Activated effector memory CD4-positive, alpha-beta T cell treated with Interleukin-2 at 50 U/mL for 16 hours (primary cell): ENCODE measurements at regions not wholly inside any gene's neighbourhood (a gene's known extent, or its start where the extent isn't known, plus 50 kb on each side); places are given as distances from the start of the nearest gene placed in this dataset.
"Not testable (repeated sequence)": the region's sequence is repeated elsewhere in the genome, so short reads cannot be mapped to it uniquely, and the experiment has no call there.

Experiments
- DNase-seq: peaks from one replicate; pipeline ENCODE4 v3.0.0-alpha.2; 2020

DNA sequence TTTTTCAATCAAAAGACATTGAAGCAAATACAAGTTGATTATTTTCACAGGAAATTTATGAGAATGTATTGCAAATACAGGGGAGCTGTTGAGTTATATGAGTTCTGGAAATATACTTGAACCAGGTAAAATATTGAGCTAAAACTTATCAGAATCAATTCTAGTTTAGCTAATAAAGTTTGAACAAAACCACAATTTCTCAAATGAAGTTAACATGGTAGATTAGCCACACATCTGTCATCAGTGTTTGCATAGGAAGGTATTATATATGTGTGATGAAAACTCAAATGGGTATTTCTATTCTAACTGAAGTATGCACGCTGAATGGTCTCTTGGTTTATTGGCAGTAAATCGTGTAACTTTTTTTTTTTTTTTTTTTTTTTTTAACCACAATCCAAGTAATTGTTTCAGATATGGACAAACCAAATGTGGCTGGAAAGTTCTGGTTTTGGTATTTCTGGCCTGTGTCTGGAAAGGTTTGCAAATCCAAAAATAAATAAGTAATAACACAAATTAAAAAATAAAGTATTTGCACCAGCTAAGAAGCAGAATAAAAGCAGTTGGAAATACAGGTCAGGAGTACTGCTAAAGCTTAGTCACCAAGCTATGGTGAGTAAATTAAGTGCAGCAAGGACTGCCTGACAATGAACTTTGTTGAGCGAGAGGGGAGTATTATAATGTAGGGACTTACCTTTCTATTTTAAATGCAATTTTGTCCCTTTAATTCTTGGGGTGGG is 479.1 kb upstream of the FANCL start:
- no peak for DNase-seq

DNA sequence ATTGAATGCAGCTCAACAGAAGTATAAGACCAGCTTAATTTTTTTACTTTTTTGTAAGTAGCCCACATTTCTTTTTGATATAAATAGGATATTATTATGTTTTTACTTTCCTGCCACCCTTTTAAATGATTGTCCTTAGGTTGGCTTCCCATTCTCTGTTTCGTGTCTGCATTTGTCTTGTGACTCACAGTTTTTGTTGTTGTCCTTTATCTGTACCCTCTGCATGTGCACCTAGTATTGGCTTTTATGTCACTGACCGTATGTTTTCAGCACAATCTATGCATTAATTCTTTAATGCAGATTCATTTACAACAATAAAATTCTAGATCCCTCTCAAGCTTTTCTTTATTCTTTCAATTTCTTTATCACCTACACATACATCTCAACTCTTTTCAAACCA is 474.2 kb upstream of the FANCL start:
- DNase-seq: no peak

DNA sequence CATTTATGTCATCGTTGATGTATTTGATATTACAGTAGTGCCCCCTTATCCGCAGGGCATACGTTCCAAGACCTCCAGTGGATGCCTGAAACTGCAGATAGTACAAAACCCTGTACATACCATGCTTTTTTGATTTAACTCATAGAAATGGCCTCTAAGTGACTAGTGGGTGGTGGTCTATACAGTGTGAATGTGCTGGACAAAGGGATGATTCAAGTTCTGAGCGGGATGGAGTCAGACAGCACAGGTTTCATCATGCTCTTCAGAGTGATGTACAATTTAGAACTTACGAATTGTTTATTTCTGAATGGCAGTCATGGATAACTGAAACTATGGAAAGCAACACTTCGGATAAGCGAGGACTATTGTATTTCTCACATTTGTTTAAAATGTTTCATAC is 473.1 kb upstream of the FANCL start:
- no peak for DNase-seq

DNA sequence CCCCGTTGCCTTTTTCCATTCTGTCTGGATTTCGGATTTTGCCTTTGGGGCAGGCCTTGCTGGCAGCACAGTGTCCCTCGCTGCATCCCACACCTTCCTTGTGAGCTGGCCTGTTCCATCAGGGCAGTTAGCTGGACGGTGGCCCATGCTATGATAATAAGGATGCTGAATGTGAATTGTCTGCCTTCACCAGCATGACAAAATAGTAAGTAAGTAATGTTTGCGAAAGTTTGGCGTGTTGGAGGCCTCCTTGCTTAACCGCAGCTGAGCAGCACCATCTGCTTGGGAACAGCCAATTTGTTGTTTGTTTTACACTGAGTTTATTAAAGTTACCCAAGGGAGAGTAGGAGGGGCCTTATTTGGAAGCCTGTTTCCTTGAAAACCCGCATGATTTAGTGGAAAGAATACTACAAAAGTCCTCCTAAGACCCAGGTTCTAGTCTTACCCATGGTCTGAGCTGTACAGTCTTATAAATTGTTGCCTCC is 469.7 kb upstream of the FANCL start:
- no peak for DNase-seq

DNA sequence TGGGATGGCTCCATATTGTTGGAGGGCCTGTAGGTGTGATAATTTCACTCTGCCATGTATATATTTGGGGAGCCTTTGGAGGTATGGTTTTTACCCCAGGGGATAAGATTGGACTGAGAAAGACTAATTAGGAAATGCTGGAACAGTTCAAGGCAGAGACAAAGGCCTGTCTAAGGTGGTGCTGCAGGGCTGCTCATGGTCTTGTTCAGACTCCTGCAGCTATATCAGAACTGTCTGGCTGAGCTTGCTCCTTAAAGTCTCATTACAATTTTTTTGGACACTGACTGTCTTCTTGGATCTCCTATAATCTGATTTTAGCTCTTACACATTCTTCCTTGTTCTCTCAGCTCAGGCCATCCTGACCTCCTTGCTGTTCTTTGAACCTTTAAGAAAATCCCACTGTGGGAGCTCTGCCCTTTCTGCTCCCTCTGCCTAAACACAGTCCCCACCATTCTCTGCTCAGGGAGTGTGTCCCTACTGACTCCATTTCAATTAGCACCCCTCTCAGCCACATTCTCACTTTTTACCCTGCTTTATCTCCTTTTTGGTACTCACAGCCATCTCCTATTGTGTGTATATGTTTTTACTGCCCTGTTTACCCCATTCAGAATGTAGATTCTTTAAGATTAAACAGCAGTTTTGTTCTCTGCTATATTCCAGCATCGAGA is 468.7 kb upstream of the FANCL start:
- no peak for DNase-seq

DNA sequence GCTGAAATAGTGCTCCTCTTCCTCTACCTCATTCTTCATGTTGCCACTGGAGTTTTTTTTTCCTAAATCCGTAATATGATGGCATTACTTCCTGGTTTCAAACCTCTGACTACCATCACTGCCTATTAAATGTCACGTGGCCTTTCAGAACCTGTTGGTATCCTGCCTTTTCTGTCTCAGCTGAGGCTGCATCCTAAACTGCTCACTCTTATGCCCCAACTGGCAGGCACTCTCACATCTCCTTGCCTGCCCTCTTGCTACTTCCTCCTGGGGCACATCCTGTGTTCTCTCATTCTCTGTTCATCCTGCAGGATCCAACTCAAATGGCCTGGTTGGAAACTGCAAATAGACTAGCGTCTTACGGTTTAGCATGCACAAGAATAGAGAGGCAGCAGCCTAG is 468.1 kb upstream of the FANCL start:
- no peak for DNase-seq

DNA sequence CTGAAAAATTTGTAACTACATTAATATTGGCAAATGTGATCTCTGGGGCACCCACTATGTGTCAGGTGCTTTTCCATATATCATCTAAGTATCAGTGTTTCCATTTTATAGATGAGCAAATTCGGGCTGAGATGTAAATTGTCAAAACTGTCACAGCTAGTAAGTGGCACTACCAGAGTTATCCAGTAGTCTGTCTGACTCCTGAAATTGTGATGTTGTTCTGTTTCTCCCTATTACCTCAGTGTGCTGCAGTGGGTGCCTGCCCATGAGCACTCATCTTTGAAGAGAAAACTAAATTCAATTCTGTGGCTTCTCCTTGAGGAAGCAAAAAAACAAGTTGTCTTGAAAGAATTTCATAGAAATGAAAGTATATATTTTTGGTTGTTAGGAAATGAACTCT is 467.4 kb upstream of the FANCL start:
- DNase-seq: no peak

DNA sequence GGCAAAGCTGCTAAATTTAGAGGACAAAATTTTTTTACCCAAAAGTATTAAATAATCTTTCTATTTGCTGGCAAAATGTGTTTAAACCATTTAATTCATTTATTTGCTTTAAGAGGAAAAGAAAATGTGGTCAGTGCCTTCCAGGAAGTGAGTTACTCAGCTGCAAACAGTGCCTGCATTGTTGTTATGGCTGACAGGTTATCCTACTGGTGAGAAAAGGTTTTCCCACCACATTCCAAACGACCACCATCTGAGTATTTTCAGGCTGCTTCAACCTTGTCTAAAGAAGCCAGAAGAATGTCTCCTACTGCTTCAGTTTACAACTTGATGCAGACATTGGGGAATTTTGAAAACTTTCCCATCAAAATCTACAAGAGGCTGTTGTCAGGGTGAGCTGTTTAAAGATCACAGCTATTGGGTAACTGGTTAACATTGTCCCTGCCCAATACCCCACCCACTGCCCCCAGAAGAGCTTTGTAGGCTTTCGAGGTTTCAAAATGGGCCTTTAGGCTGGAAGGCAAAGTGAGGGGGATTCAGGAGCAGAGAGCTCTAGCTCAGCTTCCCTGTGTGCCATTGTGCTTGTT is 461.3 kb upstream of the FANCL start:
- DNase-seq: no peak

DNA sequence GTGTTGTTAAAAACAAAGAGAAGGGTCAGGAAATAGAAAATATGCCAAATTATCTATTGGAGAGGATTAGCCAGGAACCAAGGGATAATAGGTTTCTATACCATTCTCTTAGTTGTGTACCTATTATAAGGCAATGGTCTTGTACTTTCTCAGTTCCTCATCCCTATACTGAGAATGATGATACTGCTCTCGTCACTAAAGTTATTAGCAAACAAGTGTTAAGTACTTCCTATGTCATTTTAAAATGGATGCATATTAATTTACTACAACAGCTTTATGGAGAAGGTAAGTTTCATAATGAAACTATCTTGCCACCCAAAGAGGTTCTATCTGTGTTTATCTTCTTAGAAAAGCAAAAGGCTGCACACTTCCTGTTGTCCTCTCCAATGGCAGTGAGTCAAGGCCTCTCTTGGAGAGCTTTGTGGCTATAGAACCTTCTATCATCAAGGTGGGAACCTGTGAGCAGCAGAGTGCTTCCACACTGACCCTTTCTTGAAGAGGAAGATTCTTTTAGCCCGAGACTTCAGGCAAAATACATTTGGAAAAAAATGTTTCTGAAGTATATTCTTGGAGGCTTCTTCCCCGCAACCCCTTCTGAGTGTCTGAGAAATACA is 460.7 kb upstream of the FANCL start:
- DNase-seq: no peak

DNA sequence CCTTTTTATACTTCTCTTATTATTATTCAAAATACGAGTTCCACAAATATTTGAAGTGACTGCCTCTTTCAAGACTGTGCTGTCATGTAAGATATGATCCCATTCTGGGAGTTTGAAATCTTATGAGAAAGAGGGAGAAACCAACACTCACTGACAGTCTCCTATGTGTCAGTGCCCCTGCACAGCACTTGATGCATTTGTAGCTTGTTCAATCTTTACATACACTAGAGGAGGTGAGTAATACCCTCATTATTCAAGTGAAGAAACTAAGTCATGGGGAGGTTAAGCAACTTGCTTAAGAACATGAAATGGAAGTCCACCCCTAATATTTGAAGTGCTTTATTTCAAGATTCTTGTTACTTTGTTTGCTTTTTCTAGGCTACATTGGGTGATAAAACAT is 459.5 kb upstream of the FANCL start:
- no peak for DNase-seq

DNA sequence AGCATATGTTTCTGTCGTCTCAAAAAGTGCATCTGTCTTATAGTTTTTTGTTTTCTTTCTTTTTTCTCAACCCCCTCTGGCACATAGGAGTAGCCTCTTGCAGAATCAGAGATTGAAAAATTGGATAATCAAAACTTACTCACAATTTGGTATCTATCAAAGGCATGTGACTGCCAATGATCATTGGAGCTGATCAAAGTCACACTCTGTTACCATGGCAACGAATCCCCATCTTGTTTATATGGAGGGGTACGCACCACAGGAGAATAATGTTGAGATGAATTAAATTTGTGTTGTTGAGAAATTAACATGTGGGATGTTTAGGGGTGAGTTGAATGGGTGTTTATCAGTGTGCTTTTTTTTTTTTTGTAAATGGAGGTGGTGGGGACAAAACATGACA is 458.3 kb upstream of the FANCL start:
- DNase-seq: no peak

DNA sequence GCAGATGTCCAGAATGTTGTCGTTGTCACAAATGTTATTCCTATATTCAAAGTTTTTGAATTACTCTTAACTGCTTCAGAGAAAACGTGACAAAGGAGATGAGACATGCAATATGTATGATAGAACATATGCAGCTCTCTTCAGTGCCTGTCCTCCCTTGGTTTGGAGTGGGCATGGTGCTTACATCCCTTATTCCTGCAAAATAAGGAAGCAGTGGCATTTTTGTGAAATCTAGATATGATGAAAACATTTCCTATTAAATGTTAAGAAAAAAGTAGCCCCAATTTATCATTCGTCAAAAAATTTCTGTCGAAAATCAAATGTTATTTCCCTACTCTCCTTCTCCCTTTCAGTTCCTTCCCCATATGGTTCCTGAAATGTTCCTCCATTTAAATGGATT is 457.5 kb upstream of the FANCL start:
- DNase-seq: no peak

DNA sequence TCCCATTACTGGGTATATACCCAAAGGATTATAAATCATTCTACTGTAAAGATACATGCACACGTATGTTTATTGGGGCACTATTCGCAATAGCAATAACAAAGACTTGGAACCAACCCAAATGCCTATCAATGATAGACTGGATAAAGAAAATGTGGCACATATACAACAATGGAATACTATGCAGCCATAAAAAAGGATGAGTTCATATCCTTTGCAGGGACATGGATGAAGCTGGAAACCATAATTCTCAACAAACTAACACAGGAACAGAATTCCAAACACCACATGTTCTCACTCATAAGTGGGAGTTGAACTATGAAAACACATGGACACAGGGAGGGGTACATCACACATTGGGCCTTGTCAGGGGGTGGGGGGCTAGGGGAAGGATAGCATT is 453.0 kb upstream of the FANCL start:
- not testable (repeated sequence) for DNase-seq

DNA sequence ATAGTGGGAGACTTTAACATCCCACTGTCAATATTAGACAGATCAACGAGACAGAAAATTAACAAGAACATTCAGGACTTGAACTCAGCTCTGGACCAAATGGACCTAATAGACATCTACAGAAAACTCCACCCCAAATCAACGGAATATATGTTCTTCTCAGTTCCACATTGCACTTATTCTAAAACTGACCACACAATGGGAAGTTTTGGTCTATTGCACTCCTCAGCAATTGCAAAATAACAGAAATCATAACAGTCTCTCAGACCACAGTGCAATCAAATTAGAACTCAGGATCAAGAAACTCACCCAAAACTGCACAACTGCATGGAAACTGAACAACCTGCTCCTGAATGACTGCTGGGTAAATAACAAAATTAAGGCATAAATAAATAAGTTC is 449.9 kb upstream of the FANCL start:
- not testable (repeated sequence) for DNase-seq

DNA sequence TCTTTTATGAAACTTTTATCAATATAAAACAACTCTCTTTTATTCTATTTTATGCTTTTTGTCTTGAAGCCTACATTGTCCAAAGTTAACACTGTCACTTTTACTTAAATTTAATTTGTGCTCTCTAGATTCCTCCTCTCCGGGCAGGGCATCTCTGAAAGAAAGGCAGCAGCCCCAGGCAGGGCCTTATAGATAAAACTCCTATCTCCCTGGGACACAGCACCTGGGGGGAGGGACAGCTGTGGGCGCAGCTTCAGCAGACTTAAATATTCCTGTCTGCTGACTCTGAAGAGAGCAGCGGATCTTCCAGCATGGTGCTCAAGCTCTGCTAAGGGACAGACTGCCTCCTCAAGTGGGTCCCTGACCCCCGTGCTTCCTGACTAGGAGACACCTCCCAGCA is 447.7 kb upstream of the FANCL start:
- no peak for DNase-seq

DNA sequence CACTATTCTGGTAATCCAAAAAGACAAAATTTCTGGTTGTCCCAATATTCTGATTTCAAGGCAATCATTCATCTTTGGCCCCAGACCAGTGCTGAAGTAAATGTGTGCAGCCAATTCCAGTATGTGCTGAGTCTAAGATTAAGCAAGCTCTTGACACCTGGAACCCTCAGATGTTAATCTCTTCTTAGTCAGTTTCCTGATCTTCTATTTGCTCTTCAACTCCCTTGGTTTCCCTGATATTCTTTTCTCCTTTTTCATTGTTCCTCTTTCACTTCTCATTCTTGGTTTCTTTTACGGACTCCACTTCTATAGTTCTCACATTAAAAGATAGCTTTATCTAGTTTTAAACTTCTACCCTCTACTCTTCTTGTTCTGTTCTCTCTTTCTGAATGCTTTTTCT is 445.7 kb upstream of the FANCL start:
- DNase-seq: no peak

DNA sequence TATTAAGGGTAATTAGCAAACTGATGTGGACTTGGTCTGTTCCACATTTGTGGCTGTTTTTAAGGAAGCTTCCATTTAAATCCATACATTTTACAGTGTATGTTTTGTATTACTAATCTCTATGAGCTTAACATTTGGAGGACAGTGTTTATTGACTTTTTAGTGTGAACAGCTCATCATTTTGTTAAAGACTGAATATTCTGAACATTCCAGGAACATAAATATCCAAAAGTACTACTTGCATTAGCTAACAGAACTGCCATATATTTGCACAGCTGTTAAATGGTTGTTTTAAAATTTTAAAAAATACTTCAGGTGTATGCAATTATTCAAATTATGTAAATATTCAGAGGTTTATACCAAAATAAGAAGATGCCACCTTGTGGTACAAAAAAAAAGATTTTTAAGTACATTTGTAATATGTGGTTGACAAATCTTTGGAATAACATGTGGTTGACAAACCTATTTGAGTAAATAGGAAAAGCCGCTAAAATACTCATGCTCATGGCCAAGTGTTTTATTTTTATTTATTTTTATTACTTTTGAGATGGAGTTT is 439.7 kb upstream of the FANCL start:
- DNase-seq: no peak

DNA sequence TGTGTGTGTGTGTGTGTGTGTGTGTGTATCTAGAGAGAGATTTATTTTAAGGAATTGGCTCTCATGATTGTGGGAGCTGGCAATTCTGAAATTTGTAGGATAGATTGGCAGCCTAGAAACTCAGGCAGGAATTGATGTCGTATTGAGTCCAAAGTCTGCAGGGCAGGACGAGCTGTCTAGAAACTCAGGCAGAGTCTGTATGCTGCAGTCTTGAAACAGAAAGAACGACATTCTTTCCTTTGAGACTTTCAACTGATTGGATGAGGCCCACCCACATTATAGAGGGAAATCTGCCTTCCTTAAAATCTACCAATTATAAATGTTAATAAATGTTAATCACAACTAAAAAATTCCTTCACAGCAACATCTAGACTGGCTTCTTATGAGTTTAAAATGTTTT is 436.6 kb upstream of the FANCL start:
- DNase-seq: no peak

DNA sequence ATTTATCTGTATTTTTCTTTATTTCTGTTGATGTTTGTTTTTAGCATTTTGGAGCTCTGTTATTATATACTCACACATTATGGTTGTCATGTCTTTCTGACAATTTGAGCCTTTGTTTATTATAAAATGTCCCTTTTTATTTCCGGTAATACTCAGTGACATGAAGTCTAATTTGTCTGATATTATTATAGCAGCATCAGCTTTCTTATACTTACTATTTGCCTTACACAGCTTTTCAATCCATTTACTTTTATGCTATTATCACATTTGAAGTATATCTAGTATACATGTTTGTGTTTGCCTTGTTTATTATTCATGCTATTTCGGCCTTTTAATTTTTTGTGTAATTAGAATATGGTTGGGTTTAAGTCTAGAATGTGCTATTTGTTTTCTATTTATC is 430.6 kb upstream of the FANCL start:
- DNase-seq: no peak

DNA sequence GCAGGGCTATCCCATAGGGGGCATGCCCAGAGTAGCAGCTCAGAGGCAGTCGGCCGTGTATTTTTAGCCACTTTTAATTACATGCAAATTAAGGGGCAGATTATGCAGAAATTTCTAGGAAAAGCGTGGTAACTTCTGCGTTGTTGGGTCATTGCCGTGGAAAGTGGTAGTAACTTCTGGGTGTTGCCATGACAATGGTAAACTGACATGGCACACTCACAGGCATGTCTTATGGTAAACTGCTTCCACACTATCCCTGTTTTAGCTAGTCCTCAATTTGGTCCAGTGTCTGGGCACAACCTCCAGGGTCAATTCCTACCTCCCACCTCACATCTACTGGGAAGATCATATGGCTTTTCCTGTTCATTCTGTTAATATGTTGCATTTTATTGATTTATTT is 428.9 kb upstream of the FANCL start:
- no peak for DNase-seq

DNA sequence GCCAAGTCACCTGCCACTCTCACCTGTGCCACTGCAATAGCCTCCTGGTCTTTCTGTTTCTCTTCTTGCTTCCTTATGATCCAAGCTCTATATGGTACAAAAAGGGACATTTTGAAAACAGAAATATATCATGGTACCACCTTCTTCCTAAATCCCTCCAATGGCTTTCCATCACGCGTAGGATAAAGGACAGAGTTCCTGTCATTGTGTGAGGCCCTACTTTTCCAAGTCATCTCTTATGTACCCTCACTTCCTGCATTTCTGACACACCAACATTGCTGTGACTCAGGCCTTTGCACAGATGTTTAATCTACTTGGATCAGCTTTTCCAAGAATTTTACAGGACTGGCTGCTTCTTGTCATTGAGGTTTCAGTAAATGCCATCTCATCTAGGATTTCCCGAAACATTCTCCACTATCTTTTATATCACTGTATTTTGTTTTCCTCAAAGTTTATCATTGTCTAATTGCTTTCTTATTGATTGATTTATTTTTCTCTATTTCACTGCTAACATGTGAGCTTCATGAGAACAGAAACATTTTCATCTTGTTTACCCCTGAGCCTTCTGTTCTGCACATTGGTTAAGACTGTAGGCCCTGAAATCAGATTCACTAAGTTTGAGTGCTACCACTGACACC is 426.1 kb upstream of the FANCL start:
- DNase-seq: no peak

DNA sequence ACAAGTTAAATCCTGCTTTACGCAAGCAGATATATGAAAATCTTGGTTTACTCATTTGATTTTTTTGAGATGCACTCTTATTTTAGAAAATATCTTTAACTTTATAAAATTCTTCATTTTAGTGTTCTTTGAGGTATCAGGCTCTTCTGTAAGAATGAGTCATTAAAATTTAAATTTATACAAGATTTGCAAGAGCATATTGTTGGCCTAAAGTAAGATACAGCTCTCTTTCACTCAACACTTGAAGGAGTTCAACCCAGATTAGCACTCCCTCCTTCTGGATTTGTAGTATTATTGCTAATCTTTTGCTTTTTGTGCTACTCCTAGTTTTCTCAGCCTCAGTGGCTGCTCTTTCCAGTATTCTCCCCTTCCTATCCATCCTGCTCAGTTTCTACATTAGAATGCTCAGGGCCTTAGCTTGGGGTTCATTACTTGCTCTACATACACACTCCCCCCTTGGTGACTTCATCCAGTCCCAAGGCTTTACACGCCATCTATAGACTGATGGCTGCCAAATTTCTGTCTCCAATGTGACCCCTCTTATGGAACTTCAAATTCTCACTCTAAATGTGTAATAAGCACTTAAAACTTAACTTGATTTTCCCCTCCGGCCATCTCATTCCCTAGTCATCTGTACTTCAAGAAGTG is 425.3 kb upstream of the FANCL start:
- no peak for DNase-seq

DNA sequence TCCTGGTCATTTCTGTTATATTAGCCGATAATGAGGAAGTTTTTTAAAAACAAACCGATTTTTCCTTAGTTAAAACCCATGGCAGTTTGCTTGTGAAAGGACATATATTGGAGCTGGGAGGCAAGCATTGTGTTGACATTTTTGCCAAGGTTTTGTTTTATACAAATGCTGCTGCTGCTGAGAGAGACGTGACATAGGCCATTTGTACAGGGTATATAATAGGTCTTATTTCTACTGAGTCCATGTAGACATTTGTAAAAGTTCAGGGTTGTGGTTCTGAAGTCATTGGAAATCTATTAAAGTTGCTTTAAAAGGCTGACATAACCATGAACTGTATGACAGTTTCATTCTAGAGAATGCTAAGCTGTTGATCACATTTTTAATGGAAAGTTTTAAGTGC is 424.0 kb upstream of the FANCL start:
- no peak for DNase-seq
